ENCODE measurements at regions not wholly inside any gene's neighbourhood (a gene's known extent, or its start where the extent isn't known, plus 50 kb on each side); places are given as distances from the start of the nearest gene placed in this dataset.

- FAIRE-seq, result no peak
Observed at GRCh38 chr20:11190741-11191140, 516.9 kb upstream of the JAG1 start.

- FAIRE-seq, result no peak
Observed at GRCh38 chr20:11192106-11192505, 518.3 kb upstream of the JAG1 start.

- no peak for FAIRE-seq
Observed at GRCh38 chr20:11193241-11193640, 519.4 kb upstream of the JAG1 start.

GRCh38 chr20:11195169-11195568, 521.4 kb upstream of the JAG1 start:
- no peak for FAIRE-seq

GRCh38 chr20:11195899-11196558, 522.2 kb upstream of the JAG1 start:
- FAIRE-seq, result no peak

- FAIRE-seq, result no peak
Observed at GRCh38 chr20:11197851-11198250, 524.1 kb upstream of the JAG1 start.

- FAIRE-seq, result no peak
Observed at GRCh38 chr20:11200423-11200822, 526.6 kb upstream of the JAG1 start.

- no peak for FAIRE-seq
Observed at GRCh38 chr20:11204926-11205768, 531.3 kb upstream of the JAG1 start.

- FAIRE-seq, result no peak
Observed at GRCh38 chr20:11205769-11206362, 532.1 kb upstream of the JAG1 start.

GRCh38 chr20:11207749-11208502, 534.1 kb upstream of the JAG1 start:
- FAIRE-seq, result no peak

- no peak for FAIRE-seq
Observed at GRCh38 chr20:11210611-11211010, 536.8 kb upstream of the JAG1 start.

- FAIRE-seq, result no peak
Observed at GRCh38 chr20:11212272-11212671, 538.5 kb upstream of the JAG1 start.

GRCh38 chr20:11212902-11213301, 539.1 kb upstream of the JAG1 start:
- no peak for FAIRE-seq

- FAIRE-seq, result no peak
Observed at GRCh38 chr20:11214256-11214840, 540.5 kb upstream of the JAG1 start.

GRCh38 chr20:11216451-11217314, 542.9 kb upstream of the JAG1 start:
- no peak for FAIRE-seq

GRCh38 chr20:11217326-11218172, 543.8 kb upstream of the JAG1 start:
- no peak for FAIRE-seq

GRCh38 chr20:11218173-11218680, 544.4 kb upstream of the JAG1 start:
- FAIRE-seq, result no peak

- FAIRE-seq, result no peak
Observed at GRCh38 chr20:11219192-11219591, 545.4 kb upstream of the JAG1 start.

- no peak for FAIRE-seq
Observed at GRCh38 chr20:11221046-11221445, 547.2 kb upstream of the JAG1 start.

- no peak for FAIRE-seq
Observed at GRCh38 chr20:11222243-11222642, 548.4 kb upstream of the JAG1 start.

- FAIRE-seq, result no peak
Observed at GRCh38 chr20:11227602-11228001, 553.8 kb upstream of the JAG1 start.
